Neural cell (in vitro differentiated cells): ENCODE measurements at regions not wholly inside any gene's neighbourhood (a gene's known extent, or its start where the extent isn't known, plus 50 kb on each side); places are given as distances from the start of the nearest gene placed in this dataset.
A peak's percentile ranks its signal among the peaks of the same experiment; 100 is the strongest.

Source experiments
- H2AFZ ChIP-seq: fragments of 200-600, 300-800 bp; sonication (generic), shearing (Covaris generic); 2 replicates; pipeline ENCODE4 v1.6.0; 2014; ENCODE audit warnings: low read depth, mild to moderate bottlenecking, antibody characterized with exemption, low read length, moderate library complexity
- H3F3A ChIP-seq: fragments of 200-600 bp; shearing (Covaris generic); 2 replicates; pipeline ENCODE4 v1.6.1; 2016; ENCODE audit warnings: mild to moderate bottlenecking, moderate library complexity, mixed read lengths, antibody characterized with exemption, low read length; ENCODE audit not compliant: insufficient read depth, poor library complexity, severe bottlenecking
- H3K27ac ChIP-seq: fragments of 200-600, 300-800 bp; sonication (generic), shearing (Covaris generic); 2 replicates; pipeline ENCODE4 v1.5.1; 2014; ENCODE audit warnings: mild to moderate bottlenecking, low read length, moderate library complexity
- H3K27me3 ChIP-seq: fragments of 300-800, 200-600 bp; sonication (generic), shearing (Covaris generic); 2 replicates; pipeline ENCODE4 v1.6.0; 2014; ENCODE audit warnings: mild to moderate bottlenecking, low read depth, low read length, moderate library complexity; ENCODE audit not compliant: insufficient read depth
- H3K36me3 ChIP-seq: fragments of 300-800, 200-600 bp; sonication (generic), shearing (Covaris generic); 2 replicates; pipeline ENCODE4 v1.5.1; 2014; ENCODE audit warnings: mild to moderate bottlenecking, antibody characterized with exemption, low read length, moderate library complexity; ENCODE audit not compliant: insufficient read depth
- H3K4me2 ChIP-seq: fragments of 300-800, 200-600 bp; sonication (generic), shearing (Covaris generic); 2 replicates; pipeline ENCODE4 v1.6.0; 2014; ENCODE audit warnings: mild to moderate bottlenecking, low read length
- H3K4me3 ChIP-seq: fragments of 300-800, 200-600 bp; sonication (generic), shearing (Covaris generic); 2 replicates; pipeline ENCODE4 v1.5.1; 2014; ENCODE audit warnings: mild to moderate bottlenecking, low read length, moderate library complexity
- H3K79me2 ChIP-seq: fragments of 200-600 bp; shearing (Covaris generic); replicated peaks from 2 replicates; pipeline ENCODE4 v1.6.0; 2014; ENCODE audit warnings: mild to moderate bottlenecking, low read length, moderate library complexity; ENCODE audit not compliant: insufficient read depth
- H3K9ac ChIP-seq: fragments of 300-800, 200-600 bp; sonication (generic), shearing (Covaris generic); 2 replicates; pipeline ENCODE4 v1.6.1; 2016; ENCODE audit warnings: mild to moderate bottlenecking, low read length, mixed read lengths
- H3K9me2 ChIP-seq: fragments of 200-600 bp; shearing (Covaris generic); 2 replicates; pipeline ENCODE4 v1.6.1; 2016; ENCODE audit warnings: mild to moderate bottlenecking, low read length, mixed read lengths; ENCODE audit not compliant: insufficient read depth
- H3K9me3 ChIP-seq: fragments of 200-600, 300-800 bp; sonication (generic), shearing (Covaris generic); 2 replicates; pipeline ENCODE4 v1.6.1; 2016; ENCODE audit warnings: mild to moderate bottlenecking, mixed run types, low read length, moderate library complexity, mixed read lengths
- H4K20me1 ChIP-seq: fragments of 200-600 bp; shearing (Covaris generic); 2 replicates; pipeline ENCODE4 v1.6.1; 2016; ENCODE audit warnings: mild to moderate bottlenecking, mixed run types; ENCODE audit not compliant: insufficient read depth
- EP300 ChIP-seq: fragments of 450-650 bp; conservative IDR thresholded peaks from 2 replicates; pipeline ENCODE4 v1.6.1; 2014; ENCODE audit warnings: antibody characterized with exemption, mild to moderate bottlenecking, moderate library complexity; ENCODE audit not compliant: poor library complexity, severe bottlenecking
- EZH2 ChIP-seq: fragments of 200-600, 300-800 bp; shearing (Covaris generic), sonication (generic); IDR thresholded peaks from 2 replicates; pipeline ENCODE4 v1.6.1; 2014; ENCODE audit warnings: antibody characterized with exemption, low read length, borderline replicate concordance, mild to moderate bottlenecking; ENCODE audit not compliant: insufficient read depth, poor library complexity, severe bottlenecking
- MXI1 ChIP-seq: fragments of 450-650 bp; conservative IDR thresholded peaks from 2 replicates; pipeline ENCODE4 v1.6.1; 2014; ENCODE audit warnings: antibody characterized with exemption, mild to moderate bottlenecking; ENCODE audit not compliant: poor library complexity, severe bottlenecking
- POLR2AphosphoS5 ChIP-seq: IDR thresholded peaks from 2 replicates; pipeline ENCODE4 v1.6.1; 2012
- SMC3 ChIP-seq: fragments of 450-650 bp; conservative IDR thresholded peaks from 2 replicates; pipeline ENCODE4 v1.6.1; 2014; ENCODE audit warnings: antibody characterized with exemption, mild to moderate bottlenecking, moderate library complexity; ENCODE audit not compliant: poor library complexity
- TAF1 ChIP-seq: IDR thresholded peaks from 2 replicates; pipeline ENCODE4 v1.6.1; 2012; ENCODE audit warnings: low read depth
- TF ChIP-seq, protein P1 (sequence below): fragments of 450-650 bp; IDR thresholded peaks from 2 replicates; pipeline ENCODE4 v1.5.1; 2014; ENCODE audit warnings: antibody characterized with exemption, mild to moderate bottlenecking, moderate library complexity; ENCODE audit not compliant: poor library complexity, severe bottlenecking

- no peaks in the 10 kb centered on the region for H3F3A ChIP-seq
- no peaks in the 10 kb centered on the region for H3K9me2 ChIP-seq
- no peak overlapping the region for H3K9ac ChIP-seq
- TF ChIP-seq MXI1 (no peak), POLR2AphosphoS5 (no peak), EP300 (no peak), TAF1 (no peak)
- no peaks in the 10 kb centered on the region for H3K36me3 ChIP-seq
- no peaks in the 10 kb centered on the region for H4K20me1 ChIP-seq
- no peak overlapping the region for H3K27ac ChIP-seq
- no peak overlapping the region for H3K4me2 ChIP-seq
- H3K27me3 ChIP-seq, result no peaks in the 10 kb centered on the region
- H3K9me3 ChIP-seq, result no peaks in the 10 kb centered on the region
- no peak overlapping the region for H3K4me3 ChIP-seq
- H3K79me2 ChIP-seq, result no peaks in the 10 kb centered on the region
- H2AFZ ChIP-seq, result no peak overlapping the region
These were observed 424.2 kb downstream of the TUSC1 start for GRCh38 chr9:25254051-25254450.

DNA sequence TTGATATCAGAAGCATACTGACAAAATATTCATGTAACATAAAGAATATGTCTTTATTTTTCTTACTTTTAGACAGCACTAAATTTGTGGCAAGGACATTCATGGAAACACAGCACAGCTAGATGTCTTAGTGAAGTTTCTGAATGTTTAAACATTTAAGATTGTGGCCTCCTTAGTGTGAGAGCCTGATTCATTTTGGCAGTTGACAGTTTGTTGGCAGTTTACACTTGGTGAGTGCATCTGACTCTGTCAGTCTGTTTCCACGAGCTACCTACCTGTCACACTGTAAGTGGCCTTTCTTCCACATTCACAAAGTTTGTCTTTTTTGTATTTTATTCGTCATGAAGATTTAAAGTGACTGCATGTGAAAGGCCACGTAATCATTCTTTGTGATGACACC lies 436.8 kb downstream of the TUSC1 start:
- no peaks in the 10 kb centered on the region for H4K20me1 ChIP-seq

GRCh38 chr9:25226901-25227686 lies 451.1 kb downstream of the TUSC1 start:
- Histone ChIP-seq H3K27ac (no peak overlapping the region), H4K20me1 (no peaks in the 10 kb centered on the region), H3F3A (no peaks in the 10 kb centered on the region), H3K79me2 (no peaks in the 10 kb centered on the region), H3K27me3 (no peaks in the 10 kb centered on the region), H3K36me3 (no peaks in the 10 kb centered on the region), H3K9me2 (no peaks in the 10 kb centered on the region), H3K9ac (no peak overlapping the region), H3K4me2 (no peak overlapping the region), H2AFZ (no peak overlapping the region), H3K9me3 (no peaks in the 10 kb centered on the region), H3K4me3 (no peak overlapping the region)
- TF ChIP-seq SMC3 (no peak), MXI1 (no peak), TAF1 (no peak)
- TF ChIP-seq, protein P1, sequence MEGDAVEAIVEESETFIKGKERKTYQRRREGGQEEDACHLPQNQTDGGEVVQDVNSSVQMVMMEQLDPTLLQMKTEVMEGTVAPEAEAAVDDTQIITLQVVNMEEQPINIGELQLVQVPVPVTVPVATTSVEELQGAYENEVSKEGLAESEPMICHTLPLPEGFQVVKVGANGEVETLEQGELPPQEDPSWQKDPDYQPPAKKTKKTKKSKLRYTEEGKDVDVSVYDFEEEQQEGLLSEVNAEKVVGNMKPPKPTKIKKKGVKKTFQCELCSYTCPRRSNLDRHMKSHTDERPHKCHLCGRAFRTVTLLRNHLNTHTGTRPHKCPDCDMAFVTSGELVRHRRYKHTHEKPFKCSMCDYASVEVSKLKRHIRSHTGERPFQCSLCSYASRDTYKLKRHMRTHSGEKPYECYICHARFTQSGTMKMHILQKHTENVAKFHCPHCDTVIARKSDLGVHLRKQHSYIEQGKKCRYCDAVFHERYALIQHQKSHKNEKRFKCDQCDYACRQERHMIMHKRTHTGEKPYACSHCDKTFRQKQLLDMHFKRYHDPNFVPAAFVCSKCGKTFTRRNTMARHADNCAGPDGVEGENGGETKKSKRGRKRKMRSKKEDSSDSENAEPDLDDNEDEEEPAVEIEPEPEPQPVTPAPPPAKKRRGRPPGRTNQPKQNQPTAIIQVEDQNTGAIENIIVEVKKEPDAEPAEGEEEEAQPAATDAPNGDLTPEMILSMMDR, result no peak

More for the DNA sequence above, 436.8 kb downstream of the TUSC1 start:
- no peaks in the 10 kb centered on the region for H3K79me2 ChIP-seq
- no peak overlapping the region for H2AFZ ChIP-seq
- no peak overlapping the region for H3K27ac ChIP-seq
- no peak overlapping the region for H3K9ac ChIP-seq
- no peak overlapping the region for H3K4me3 ChIP-seq
- H3K36me3 ChIP-seq, result no peaks in the 10 kb centered on the region
- H3K4me2 ChIP-seq, result no peak overlapping the region
- no peaks in the 10 kb centered on the region for H3K27me3 ChIP-seq
- H3K9me2 ChIP-seq, result no peaks in the 10 kb centered on the region
- TF ChIP-seq EP300 (peak; percentile 34), POLR2AphosphoS5 (no peak), EZH2 (no peak)
- no peaks in the 10 kb centered on the region for H3F3A ChIP-seq
- no peaks in the 10 kb centered on the region for H3K9me3 ChIP-seq
